HG03469 (cell line): ENCODE measurements at regions not wholly inside any gene's neighbourhood (a gene's known extent, or its start where the extent isn't known, plus 50 kb on each side); places are given as distances from the start of the nearest gene placed in this dataset.
"Not testable (repeated sequence)": the region's sequence is repeated elsewhere in the genome, so short reads cannot be mapped to it uniquely, and the experiment has no call there.

Source experiments
- ATAC-seq: cut with Tn5 transposase; IDR thresholded peaks from one replicate; pipeline ENCODE4 v1.9.1; 2021; ENCODE audit warnings: mild to moderate bottlenecking, moderate library complexity, moderate number of reproducible peaks; ENCODE audit not compliant: unreplicated experiment

DNA sequence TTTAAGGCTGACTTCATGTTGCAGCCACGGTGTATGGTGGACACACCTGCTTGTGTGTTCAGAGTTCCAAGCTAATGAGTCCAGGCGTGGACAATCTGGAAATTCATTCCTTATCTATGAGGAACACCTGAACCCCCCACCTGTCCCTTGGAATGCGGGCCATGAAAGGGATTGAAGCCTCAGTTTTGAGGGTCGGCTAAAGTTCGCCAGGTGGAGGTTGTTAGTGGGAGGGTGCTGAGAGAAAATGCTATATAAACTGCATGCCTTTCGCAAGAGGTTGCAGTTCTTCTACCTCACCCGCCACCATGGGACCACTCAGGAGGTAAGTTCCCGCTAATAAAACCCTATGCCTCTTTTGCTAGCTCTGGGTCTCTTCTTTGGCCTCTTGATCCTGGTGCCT, 348.0 kb downstream of the BCL11B start:
- no peak for ATAC-seq

DNA sequence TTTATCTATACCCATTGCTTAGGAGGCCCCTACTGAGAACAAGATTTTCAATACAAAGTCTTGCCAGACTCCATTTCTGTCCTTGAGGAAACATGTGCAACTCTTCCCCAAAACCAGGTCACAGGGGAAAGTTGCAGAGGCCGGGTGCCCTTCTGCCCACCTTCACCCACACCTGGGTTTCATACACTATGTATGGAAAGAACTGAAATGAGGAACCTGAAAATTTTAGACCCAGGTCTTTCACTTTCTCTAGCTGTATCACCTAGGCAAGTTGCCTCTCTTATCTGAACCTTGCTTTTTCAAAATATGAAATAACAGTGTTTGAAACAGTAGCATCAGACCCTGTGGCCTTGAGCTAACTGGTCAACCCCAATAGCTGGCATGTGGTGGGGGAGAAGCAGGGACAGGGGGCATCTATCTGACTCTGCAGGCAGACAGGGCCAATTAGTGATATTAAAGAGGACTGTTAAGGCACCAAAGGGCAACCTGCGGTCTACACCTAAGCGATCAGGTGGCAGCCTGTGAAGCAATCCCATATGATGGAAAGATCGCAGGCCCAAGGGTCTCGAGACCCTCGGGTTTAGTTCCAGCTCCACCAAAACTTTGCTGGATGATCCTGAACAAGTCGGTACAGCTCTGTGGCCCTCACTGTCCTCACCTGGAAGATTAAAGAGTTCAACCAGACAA, 346.5 kb downstream of the BCL11B start:
- no peak for ATAC-seq

DNA sequence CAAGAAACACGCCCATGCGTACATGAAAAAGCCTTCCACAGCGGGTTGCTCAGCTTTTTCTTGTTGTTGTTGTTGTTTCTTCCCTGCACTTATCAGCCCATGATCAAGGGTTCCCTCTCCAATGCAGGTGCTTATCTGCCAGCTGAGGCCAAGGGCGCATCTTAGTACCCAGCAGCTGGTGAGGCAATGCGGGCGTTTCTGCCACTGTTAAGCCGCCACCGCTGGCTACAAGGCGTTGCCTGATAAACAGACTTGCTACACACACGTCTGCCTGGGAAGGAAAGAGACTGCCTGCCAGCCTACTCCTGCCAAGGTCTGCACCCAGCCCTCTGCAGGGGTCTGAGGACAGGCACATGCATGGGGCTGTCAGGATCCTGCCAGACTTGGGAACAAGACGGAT, 345.9 kb downstream of the BCL11B start:
- ATAC-seq: no peak

DNA sequence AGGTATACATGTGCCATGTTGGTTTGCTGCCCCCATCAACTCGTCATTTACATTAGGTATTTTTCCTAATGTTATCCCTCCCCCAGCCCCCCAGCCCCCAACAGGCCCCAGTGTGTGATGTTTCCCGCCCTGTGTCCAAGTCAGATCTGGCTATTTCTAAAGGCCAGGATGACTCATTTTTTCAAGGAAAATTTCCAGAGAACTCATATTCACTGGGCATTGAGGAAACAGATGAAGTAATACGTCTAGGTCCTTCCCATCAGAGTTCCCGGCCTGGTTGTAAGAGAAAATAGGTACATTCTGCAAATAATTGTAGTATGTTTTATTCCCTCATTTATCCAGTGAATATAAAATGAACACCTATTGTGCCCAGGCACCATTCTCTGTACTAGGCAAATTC, 345.2 kb downstream of the BCL11B start:
- no peak for ATAC-seq

DNA sequence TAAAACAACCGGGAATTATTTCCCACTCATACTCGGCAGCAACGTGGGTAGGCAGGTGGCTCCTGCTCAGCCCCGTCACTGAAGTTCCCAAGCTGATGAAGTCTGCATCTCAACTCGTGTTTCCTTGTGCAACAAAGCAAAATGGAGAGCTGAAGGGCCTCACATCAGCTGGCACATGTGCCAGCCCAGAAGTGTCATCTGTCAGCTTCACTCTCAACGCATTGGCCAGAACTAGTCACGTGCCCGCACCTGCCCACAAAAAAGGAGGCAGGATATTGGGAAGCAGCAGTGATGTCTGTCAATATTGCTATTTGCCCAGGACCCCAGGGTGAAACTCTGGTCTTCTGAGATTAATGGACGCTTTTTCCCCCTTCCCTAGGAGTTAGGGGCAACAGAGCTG, 344.0 kb downstream of the BCL11B start:
- ATAC-seq: no peak

DNA sequence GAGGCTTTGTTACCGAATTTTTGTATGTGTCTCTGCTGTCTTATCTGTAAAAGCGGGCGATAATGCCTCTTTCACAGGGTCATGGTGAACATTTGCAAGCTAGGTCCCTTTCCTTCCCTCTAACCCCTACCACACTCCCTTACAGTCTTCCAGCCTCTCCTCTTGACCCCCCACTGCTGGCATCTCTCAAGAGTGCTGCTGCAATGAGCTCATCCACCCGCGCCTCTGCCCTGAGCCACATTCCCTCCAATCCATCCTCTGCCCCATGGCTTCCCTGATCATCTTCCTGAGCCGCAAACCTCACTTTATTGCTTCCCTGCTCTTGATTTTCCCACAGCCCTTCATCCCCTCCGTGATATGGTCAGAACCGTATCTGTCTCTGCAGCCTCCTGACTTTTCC, 343.6 kb downstream of the BCL11B start:
- no peak for ATAC-seq

DNA sequence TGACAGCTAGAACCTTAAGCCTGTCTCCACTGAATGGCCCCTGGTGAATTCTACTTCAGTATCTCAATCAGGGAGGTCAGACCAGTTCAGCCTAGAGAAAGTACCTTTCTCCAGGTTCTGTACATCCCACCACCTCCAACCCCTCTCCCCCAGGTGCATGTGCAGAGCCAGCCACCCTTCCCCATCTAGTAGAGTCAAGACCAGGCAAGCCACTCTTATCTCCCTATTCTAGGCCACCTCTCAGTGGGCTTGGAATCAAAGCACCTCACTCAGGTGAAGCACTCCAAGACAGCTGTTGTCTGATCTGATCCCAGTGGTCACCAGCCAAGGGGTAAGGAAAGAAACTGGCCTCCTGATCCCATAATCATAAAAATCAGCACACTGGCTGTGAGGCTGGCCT, 340.9 kb downstream of the BCL11B start:
- no peak for ATAC-seq

DNA sequence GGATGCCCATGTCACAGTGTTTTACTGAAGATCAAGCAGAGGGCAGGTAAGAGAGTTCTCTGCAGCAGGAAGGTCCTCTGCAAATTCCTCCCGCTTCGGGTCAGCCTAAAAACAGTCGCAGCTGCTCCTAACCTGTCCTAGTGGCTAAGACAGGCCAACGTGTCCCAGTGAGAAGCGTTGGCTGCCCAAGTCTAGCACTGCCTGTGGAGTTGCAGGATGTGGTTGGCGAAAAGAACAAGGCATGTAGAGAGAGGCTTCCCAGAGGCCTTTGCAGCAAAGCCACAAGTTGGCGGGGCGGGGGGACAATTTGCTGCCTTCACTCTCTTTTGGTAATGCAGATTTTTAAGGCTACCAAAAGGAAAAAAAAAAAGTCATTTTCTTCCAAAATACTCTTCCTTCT, 340.1 kb downstream of the BCL11B start:
- no peak for ATAC-seq

DNA sequence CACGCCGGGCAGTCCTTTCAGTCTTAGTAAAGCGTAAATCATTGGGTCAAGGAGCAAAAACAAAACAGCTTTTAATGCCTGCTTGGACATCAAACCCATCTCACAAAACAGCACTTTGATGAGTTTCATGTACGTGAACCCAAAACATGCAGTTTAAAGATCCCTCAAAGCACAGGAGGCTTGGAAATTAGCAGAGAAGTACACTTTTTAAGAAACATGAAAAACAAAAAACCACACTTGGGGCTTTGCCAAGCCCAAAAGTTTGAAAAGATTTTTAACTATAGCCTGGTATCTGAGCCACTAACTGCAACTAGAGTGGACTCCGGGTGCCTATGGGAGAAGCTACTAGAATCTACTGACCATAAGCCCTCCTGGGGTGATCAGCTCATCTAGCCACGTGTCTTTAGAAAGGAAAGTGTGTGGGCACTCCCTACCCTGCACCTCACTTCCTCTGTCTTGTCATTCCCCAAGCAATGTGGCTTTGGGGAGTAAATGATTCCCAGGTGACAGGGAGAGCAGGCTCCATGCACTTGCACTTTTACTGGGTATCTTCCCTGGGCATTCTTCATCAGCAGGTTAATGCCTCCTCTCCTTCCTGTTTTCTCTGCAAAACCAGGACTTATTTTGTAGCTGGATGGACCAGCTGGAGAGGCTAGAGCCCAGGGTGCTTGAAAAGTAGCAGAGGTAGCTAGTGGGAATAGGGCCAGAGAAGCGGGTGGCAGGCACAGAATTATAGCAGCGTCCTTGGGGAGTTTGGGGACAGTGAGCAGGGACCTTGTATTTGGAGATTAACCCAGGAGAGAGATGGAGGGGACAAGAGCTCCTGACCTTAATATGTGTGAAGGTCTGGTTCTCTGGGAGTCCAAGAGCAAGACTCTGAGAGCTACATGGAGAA, 339.3 kb downstream of the BCL11B start:
- ATAC-seq: no peak

DNA sequence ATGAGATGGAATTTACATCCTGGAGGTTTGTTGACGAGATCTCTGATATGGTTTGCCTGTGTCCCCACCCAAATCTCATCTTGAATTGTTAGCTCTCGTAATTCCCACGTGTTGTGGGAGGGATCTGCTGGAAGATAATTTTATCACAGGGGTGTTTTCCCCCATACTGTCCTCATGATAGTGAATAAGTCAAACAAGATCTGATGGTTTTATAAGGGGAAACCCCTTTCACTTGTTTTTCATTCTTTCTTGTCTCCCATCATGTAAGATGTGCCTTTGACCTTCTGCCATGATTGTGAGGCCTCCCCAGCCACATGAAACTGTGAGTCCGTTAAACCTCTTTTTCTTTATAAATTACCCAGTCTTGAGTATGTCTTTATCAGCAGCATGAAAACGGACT, 337.4 kb downstream of the BCL11B start:
- not testable (repeated sequence) for ATAC-seq

DNA sequence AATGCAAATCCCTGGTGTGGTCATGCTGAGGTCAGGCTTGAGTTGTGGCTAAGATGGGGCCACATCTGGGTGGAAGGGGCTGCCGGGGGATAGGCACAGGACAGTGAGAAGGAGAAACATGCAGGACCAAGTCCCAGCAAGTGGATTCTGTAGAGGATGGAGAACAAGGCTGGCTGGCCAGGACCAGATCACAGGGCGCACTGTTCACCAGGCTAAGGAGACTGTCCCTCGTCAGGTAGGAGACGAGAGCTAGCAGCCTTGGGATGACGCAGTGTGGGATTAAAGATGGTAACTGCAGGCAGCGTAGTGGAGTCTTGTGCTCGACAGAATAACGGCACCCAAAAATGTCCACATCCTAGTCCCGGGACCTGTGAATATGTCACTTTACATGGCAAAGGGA, 336.1 kb downstream of the BCL11B start:
- no peak for ATAC-seq

DNA sequence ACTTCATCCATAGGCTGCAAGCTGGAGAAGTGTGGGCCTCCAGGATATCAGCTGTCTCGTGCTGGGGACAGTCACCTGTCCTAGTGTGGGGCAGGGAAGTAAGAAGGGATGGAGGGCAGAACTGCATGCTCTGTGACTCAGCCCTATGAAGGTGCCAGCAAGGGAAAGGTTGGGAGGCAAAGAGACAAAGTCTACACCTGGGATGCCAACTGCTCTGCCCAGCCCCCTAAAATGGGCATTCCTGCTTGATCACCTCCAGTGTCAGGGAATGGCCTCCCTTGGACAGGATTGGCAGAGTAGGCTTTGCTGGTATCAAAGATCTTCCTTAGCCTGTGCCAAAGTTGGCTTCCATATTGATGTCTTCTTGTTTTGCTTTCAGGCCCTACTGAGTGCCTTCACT, 335.0 kb downstream of the BCL11B start:
- ATAC-seq: no peak

DNA sequence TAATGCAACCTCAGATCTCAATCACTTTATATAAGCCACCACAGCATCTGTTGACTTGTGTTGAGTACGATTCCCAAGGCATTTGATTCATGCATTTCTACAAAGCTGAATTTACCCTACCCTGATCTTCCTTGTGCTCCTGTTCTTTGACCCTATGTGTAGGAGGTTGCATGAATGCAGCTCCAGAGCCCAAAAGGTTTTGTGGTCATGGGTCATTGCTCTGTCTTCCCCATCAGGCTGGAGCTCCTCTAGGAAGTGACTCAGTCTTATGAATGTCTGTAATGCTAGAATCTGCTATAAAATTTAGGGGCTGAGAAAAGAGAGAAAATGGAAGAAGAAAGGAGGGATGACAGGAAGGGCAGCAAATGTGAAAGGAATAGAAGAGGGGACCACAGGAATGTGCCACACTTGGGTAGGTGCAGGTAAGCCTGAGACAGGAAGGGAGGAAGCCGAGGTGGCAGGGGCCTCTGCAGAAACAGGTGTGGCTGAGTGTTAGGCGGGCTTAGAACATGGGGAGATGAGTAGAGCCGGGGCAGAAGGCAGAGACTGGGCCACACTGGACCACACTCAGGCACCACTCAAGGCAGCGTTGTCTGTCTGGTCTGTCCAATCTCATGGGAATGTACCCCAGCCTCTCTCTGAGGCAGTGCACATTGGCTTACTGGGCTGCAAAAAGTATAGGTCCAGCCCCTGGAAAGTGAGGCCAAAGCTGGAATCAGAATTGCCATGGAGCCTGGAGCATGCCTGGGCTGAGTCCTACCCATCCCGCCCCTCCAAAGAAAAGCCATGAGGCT, 334.1 kb downstream of the BCL11B start:
- ATAC-seq: no peak

DNA sequence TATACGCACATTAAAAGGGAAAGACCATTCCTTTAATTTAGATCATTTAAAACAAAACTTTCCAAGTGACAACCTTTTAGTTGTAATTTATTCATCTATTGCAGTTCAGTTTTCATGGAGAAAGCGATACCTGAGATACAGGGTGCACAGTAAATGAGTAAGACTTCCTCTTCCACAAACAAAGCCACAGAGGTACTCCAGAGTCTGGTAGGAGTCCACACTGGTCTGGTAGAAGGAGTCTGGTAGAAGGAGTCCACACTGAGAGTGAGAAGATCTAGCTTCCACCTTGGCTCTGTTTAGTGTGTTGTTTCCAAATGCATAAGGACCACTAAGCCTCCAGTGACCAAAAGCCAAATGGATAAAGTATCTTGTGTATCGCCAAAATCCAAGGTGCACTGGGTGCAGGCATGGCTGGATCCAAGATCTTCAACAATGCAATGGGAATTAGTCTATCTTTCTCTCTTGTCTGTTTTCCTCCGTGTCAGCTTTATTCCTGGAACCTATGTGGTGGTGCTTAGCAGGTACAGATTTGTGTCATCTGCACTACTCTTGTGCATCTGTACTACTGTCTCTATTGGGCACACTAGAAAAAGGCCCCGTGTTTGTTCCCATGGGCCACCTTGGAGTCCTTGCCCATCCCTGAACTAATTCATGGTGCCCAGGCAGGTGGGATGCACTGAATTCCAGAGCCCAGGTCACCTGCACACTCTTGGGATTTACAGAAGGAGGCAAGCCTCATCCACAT, 331.1 kb downstream of the BCL11B start:
- no peak for ATAC-seq

DNA sequence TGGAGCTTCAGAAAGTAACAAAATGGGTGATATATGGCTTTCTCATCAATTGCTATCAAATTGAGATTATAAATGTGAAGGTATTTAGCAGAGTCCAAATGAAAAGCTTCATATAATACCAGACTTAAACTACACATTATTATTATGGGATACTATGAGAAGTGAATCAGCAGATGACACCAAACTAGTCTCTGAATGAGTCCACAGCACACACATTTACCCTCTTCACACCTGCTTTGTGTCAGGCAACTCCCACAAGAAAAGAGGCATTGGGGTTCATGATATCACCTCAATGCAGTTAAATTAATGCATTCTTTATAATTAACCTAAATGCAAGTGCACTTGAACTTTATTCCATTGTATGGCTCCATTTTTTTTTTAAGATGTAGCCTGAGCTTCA, 330.5 kb downstream of the BCL11B start:
- no peak for ATAC-seq

DNA sequence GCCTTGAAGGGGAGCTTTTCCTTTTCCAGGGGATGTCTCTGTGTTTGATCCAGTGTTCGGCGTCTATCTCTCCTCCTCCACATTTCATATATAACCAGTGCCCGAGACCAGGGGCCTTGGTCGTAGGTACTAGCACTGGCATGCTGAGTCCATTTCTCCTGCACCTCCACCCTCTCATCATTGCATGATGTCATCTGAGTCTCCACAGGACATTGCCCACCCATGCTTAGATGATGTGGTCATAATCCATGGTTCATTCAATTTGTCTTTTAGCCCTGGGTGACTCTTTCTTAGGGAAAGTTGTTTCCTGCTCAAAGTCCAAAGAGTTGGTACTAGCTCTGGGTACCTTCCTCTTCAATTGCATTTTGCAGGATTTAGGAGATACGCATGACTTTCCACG, 328.1 kb downstream of the BCL11B start:
- ATAC-seq: no peak

DNA sequence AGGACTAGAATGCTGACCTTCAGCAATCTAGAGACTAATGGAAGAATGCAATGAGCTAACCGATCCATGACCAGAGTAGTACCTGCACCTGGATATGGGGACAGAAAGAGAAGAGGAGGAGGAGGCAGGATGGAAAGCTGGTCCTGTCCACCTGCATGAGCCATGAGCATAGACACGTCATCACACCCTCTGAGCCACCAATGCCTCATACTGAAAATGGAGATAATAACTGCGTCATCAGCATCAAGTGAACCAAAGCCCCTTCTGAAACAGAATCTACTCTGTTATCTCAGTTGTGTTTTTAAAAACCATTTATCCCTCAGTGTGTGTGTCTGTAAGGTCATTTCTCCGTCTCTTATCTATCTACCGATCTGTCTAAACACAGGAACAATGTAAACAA, 327.0 kb downstream of the BCL11B start:
- ATAC-seq: no peak

DNA sequence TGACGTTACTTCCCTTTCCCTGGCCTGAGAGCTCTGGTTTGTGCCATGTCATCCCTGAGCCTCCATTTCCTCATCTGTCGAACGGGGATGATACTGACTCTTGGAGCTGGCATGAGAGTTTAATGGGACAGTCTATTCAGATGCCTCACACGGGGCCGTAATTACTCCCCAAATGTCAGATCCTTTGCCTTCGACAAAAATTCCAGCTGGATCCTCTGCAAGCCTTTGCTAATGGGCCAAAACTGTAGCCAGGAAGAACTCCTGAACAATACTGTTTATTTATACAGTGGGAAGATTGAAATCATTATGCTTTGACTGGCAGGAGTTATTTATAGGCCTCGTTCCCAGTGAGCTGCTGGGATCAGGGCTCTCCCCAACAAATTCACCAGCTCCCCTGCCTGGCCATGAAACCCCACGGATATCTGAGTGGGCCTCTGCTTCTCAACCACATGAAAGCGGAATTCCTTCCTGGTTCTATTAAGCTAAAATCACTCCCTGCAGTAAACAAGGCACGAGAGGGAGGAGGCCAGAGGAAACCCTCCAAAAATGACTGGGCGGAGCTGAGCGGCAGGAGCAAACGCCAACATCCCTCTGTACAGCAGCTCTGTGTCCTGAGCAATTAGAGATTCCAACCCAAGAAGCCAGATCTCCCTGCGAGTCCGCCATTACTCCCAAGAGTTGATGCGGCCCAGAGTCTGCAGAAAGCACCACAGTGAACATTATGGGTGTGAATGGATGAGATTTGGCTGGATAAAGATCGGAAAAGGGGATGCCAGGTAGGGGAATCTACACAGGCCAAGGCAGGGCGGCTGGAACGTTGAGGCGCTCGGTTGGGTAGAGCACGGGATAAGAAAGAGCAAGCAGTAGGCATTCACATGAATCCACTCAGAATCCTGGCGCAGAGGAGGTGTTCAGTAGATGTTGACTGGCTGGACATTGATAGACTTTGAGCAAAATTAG, 326.1 kb downstream of the BCL11B start:
- ATAC-seq: no peak

DNA sequence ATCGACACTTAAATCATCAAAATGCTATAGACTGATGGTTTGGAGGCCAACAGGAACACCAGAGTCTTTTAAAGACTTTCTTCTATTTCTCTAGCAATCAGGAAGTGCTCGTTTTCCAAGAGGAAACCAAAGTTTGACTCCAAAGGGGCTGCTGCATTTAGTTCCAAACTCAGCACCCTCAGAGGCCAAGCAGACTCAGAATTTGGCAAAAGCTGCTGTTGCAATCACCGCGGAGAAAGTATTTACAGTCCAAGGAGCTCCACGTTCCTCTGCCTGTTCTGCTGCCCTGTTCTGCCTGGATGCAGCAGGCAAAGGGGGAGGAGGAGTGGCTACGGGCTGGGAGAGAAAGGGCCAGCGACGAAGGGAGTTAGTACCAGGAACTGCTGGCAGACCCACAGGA, 325.1 kb downstream of the BCL11B start:
- no peak for ATAC-seq
